ENCODE measurements at regions not wholly inside any gene's neighbourhood (a gene's known extent, or its start where the extent isn't known, plus 50 kb on each side); places are given as distances from the start of the nearest gene placed in this dataset.

DNA sequence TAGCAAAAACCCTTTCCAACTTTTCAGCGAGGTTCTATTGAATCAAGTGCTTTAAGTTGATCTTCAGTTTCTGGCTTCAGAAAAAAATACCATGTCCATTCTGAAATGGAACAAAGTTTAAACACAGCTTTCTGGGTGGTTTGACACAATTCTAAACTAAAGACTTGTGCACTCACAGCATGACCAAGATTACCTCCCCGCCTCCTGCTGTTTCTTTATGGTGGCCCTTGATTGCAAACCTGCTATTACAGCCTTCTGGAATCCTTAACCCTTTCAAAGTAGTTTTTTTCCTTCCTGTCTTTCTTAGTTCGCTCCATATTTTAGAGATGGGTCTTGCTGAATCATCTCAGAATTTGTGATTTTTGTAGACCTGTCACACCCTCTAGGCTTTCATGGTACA, 135.9 kb upstream of the FBN2 start:
- Histone ChIP-seq H3K79me2 (ENCODE audit: insufficient read depth, low read length) (no peaks in the 10 kb centered on the region), H2AFZ (ENCODE audit: insufficient read depth, low read depth, low read length, poor library complexity, severe bottlenecking) (no peak overlapping the region), H3K36me3 (replicated peaks in 1 of 2; ENCODE audit: control insufficient read depth in 1 of 2, insufficient read depth in 2 of 2, low read length in 2 of 2) (no peaks in the 10 kb centered on the region), H4K20me1 (ENCODE audit: insufficient read depth, low read length) (no peaks in the 10 kb centered on the region), H3K9ac (ENCODE audit: insufficient read depth, low read length, poor library complexity, severe bottlenecking) (no peak overlapping the region), H3K9me3 (replicated peaks in 1 of 2; ENCODE audit: control insufficient read depth in 1 of 2, insufficient read depth in 1 of 2, low read length in 2 of 2) (no peaks in the 10 kb centered on the region), H3K4me2 (replicated peaks; ENCODE audit: extremely low read depth, low read length, poor library complexity, severe bottlenecking) (no peak overlapping the region), H3K27me3 (ENCODE audit: control insufficient read depth in 2 of 2, insufficient read depth in 2 of 2, low read length in 2 of 2) (no peaks in the 10 kb centered on the region), H3K4me1 (ENCODE audit: control insufficient read depth in 1 of 2, insufficient read depth in 2 of 2, low read length in 2 of 2) (no peaks in the 10 kb centered on the region), H3K27ac (ENCODE audit: low read depth in 1 of 2, low read length in 2 of 2) (no peak overlapping the region), H3K4me3 (replicated peaks in 1 of 3; ENCODE audit: low read depth in 2 of 3, low read length in 3 of 3) (no peak overlapping the region)
- H3K36me3 Mint-ChIP-seq = no peaks in the 10 kb centered on the region
- no peak for DNase-seq
- TF ChIP-seq, protein P1, sequence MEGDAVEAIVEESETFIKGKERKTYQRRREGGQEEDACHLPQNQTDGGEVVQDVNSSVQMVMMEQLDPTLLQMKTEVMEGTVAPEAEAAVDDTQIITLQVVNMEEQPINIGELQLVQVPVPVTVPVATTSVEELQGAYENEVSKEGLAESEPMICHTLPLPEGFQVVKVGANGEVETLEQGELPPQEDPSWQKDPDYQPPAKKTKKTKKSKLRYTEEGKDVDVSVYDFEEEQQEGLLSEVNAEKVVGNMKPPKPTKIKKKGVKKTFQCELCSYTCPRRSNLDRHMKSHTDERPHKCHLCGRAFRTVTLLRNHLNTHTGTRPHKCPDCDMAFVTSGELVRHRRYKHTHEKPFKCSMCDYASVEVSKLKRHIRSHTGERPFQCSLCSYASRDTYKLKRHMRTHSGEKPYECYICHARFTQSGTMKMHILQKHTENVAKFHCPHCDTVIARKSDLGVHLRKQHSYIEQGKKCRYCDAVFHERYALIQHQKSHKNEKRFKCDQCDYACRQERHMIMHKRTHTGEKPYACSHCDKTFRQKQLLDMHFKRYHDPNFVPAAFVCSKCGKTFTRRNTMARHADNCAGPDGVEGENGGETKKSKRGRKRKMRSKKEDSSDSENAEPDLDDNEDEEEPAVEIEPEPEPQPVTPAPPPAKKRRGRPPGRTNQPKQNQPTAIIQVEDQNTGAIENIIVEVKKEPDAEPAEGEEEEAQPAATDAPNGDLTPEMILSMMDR (IDR thresholded peaks at IDR 0.05) = no peak
- no peak overlapping the region for H3K4me3 Mint-ChIP-seq
- peaks cover 0 to 3% (median 0%) of the 10 kb centered on the region in 7 donors for H3K9me3 Mint-ChIP-seq
- peaks cover 2 to 6% (median 5%) of the 10 kb centered on the region in 3 donors for H3K27me3 Mint-ChIP-seq (ENCODE audit: low read depth in 3 of 3)
- no CpG with 5 or more reads among the region's 3 CpGs for WGBS (ENCODE audit: insufficient coverage)
- H3K4me1 Mint-ChIP-seq = no peaks in the 10 kb centered on the region
- intact Hi-C loops (cut with micrococcal nuclease) = loop anchor here in 1 of 2 donors (10.0 kb wide), 1 partner anchor 1109 kb away; no protein-coding TSS in a partner anchor
- no peak overlapping the region for H3K27ac Mint-ChIP-seq

DNA sequence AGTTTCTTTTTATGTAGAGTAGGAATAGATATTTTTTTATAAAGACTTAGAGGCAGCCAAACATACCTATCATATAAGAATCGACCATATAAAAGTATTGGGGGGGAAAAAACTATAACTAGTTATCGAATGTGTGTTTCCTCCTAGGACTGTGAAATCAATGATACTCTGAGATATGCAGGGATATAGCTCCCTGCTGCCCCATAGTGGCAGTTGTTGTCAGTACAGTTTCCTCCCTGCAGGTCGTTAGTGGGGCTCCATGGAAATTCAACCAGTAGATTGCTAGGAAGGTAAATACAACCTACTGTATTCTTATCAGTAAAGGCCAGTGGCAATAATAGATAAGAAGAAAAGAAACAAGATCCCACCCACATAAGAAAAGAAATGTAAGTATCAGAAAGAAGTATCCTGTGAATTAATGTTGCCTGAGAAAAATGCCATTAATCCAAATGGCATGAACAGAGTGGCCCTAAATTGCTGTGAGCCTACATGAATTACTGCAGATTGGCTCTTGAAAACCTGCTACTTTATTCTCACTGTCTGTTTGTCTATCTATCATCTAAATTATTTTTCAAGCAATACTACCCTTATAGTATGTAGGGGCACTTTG, 136.9 kb upstream of the FBN2 start:
- no peaks in the 10 kb centered on the region for H3K36me3 ChIP-seq (replicated peaks in 1 of 2; ENCODE audit: control insufficient read depth in 1 of 2, insufficient read depth in 2 of 2, low read length in 2 of 2)
- no peak overlapping the region for H2AFZ ChIP-seq (ENCODE audit: insufficient read depth, low read depth, low read length, poor library complexity, severe bottlenecking)
- H3K9me3 Mint-ChIP-seq = peaks cover 0 to 3% (median 0%) of the 10 kb centered on the region in 7 donors
- H4K20me1 ChIP-seq (ENCODE audit: insufficient read depth, low read length) = no peaks in the 10 kb centered on the region
- no peaks in the 10 kb centered on the region for H3K9me3 ChIP-seq (replicated peaks in 1 of 2; ENCODE audit: control insufficient read depth in 1 of 2, insufficient read depth in 1 of 2, low read length in 2 of 2)
- peaks cover 2 to 8% (median 5%) of the 10 kb centered on the region in 3 donors for H3K27me3 Mint-ChIP-seq (ENCODE audit: low read depth in 3 of 3)
- no peak overlapping the region for H3K4me3 ChIP-seq (replicated peaks in 1 of 3; ENCODE audit: low read depth in 2 of 3, low read length in 3 of 3)
- H3K4me2 ChIP-seq (replicated peaks; ENCODE audit: extremely low read depth, low read length, poor library complexity, severe bottlenecking) = no peak overlapping the region
- no peak overlapping the region for H3K27ac ChIP-seq (ENCODE audit: low read depth in 1 of 2, low read length in 2 of 2)
- H3K4me1 ChIP-seq (ENCODE audit: control insufficient read depth in 1 of 2, insufficient read depth in 2 of 2, low read length in 2 of 2) = no peaks in the 10 kb centered on the region
- no peaks in the 10 kb centered on the region for H3K4me1 Mint-ChIP-seq
- H3K4me3 Mint-ChIP-seq = no peak overlapping the region
- no peaks in the 10 kb centered on the region for H3K27me3 ChIP-seq (ENCODE audit: control insufficient read depth in 2 of 2, insufficient read depth in 2 of 2, low read length in 2 of 2)
- no peaks in the 10 kb centered on the region for H3K79me2 ChIP-seq (ENCODE audit: insufficient read depth, low read length)
- no peaks in the 10 kb centered on the region for H3K36me3 Mint-ChIP-seq
- TF ChIP-seq, protein P1 (IDR thresholded peaks at IDR 0.05) = peak; percentile 79
- WGBS (ENCODE audit: insufficient coverage) = 86% methylated on average over 1 of the region's 3 CpGs
- intact Hi-C loops (cut with micrococcal nuclease) = loop anchor here (5.0 to 10.0 kb wide), 2 partner anchors 458 to 1110 kb away; no protein-coding TSS in a partner anchor
- no peak overlapping the region for H3K9ac ChIP-seq (ENCODE audit: insufficient read depth, low read length, poor library complexity, severe bottlenecking)
- H3K27ac Mint-ChIP-seq = no peak overlapping the region
- DNase-seq = peak; percentile 11 to 38 (median 20)
